ENCODE measurements at regions not wholly inside any gene's neighbourhood (a gene's known extent, or its start where the extent isn't known, plus 50 kb on each side); places are given as distances from the start of the nearest gene placed in this dataset.

GRCh38 chr20:50391444-50392137 lies 118.6 kb upstream of the PTPN1 start:
- TF ChIP-seq ZC3H10 (CRISPR knock-in tag; IDR thresholded peaks at IDR 0.05) (no peak), OSR1 (CRISPR knock-in tag; IDR thresholded peaks at IDR 0.05) (no peak), PPARA (CRISPR knock-in tag; IDR thresholded peaks at IDR 0.05; ENCODE audit: borderline replicate concordance) (no peak), ZNF8 (CRISPR knock-in tag; IDR thresholded peaks at IDR 0.05) (no peak), ISL1 (CRISPR knock-in tag; IDR thresholded peaks at IDR 0.05) (no peak), CSDC2 (CRISPR knock-in tag; IDR thresholded peaks at IDR 0.05) (no peak), GLIS3 (CRISPR knock-in tag; IDR thresholded peaks at IDR 0.05) (no peak), ZNF565 (CRISPR knock-in tag; conservative IDR thresholded peaks at IDR 0.05; ENCODE audit: low read depth) (no peak), TOX (CRISPR knock-in tag; IDR thresholded peaks at IDR 0.05; ENCODE audit: borderline replicate concordance) (no peak), ZFP3 (CRISPR knock-in tag; IDR thresholded peaks at IDR 0.05) (no peak), BACH2 (CRISPR knock-in tag; IDR thresholded peaks at IDR 0.05; ENCODE audit: borderline replicate concordance) (no peak), ZNF70 (CRISPR knock-in tag; IDR thresholded peaks at IDR 0.05) (no peak), TCF4 (CRISPR knock-in tag; IDR thresholded peaks at IDR 0.05; ENCODE audit: borderline replicate concordance) (no peak)
- TF ChIP-seq, protein P1, sequence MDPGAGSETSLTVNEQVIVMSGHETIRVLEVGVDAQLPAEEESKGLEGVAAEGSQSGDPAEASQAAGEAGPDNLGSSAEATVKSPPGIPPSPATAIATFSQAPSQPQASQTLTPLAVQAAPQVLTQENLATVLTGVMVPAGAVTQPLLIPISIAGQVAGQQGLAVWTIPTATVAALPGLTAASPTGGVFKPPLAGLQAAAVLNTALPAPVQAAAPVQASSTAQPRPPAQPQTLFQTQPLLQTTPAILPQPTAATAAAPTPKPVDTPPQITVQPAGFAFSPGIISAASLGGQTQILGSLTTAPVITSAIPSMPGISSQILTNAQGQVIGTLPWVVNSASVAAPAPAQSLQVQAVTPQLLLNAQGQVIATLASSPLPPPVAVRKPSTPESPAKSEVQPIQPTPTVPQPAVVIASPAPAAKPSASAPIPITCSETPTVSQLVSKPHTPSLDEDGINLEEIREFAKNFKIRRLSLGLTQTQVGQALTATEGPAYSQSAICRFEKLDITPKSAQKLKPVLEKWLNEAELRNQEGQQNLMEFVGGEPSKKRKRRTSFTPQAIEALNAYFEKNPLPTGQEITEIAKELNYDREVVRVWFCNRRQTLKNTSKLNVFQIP (CRISPR knock-in tag; IDR thresholded peaks at IDR 0.05; ENCODE audit: borderline replicate concordance, low read depth) = no peak
- TF ChIP-seq, protein P2, sequence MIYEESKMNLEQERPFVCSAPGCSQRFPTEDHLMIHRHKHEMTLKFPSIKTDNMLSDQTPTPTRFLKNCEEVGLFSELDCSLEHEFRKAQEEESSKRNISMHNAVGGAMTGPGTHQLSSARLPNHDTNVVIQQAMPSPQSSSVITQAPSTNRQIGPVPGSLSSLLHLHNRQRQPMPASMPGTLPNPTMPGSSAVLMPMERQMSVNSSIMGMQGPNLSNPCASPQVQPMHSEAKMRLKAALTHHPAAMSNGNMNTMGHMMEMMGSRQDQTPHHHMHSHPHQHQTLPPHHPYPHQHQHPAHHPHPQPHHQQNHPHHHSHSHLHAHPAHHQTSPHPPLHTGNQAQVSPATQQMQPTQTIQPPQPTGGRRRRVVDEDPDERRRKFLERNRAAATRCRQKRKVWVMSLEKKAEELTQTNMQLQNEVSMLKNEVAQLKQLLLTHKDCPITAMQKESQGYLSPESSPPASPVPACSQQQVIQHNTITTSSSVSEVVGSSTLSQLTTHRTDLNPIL (CRISPR knock-in tag; IDR thresholded peaks at IDR 0.05; ENCODE audit: low read depth) = no peak
- no peak for ATAC-seq

GRCh38 chr20:50392138-50392866 lies 117.9 kb upstream of the PTPN1 start:
- TF ChIP-seq, protein P2 (CRISPR knock-in tag; IDR thresholded peaks at IDR 0.05; ENCODE audit: low read depth) = no peak
- TF ChIP-seq RARB (CRISPR knock-in tag; IDR thresholded peaks at IDR 0.05) (no peak), CSRNP3 (CRISPR knock-in tag; IDR thresholded peaks at IDR 0.05) (no peak), ISL1 (CRISPR knock-in tag; IDR thresholded peaks at IDR 0.05) (no peak), TCF4 (CRISPR knock-in tag; IDR thresholded peaks at IDR 0.05; ENCODE audit: borderline replicate concordance) (no peak), OSR1 (CRISPR knock-in tag; IDR thresholded peaks at IDR 0.05) (no peak), ZFP30 (CRISPR knock-in tag; IDR thresholded peaks at IDR 0.05) (no peak), TOX (CRISPR knock-in tag; IDR thresholded peaks at IDR 0.05; ENCODE audit: borderline replicate concordance) (no peak), GLIS3 (CRISPR knock-in tag; IDR thresholded peaks at IDR 0.05) (no peak), ZFP3 (CRISPR knock-in tag; IDR thresholded peaks at IDR 0.05) (no peak)
- TF ChIP-seq, protein P3, sequence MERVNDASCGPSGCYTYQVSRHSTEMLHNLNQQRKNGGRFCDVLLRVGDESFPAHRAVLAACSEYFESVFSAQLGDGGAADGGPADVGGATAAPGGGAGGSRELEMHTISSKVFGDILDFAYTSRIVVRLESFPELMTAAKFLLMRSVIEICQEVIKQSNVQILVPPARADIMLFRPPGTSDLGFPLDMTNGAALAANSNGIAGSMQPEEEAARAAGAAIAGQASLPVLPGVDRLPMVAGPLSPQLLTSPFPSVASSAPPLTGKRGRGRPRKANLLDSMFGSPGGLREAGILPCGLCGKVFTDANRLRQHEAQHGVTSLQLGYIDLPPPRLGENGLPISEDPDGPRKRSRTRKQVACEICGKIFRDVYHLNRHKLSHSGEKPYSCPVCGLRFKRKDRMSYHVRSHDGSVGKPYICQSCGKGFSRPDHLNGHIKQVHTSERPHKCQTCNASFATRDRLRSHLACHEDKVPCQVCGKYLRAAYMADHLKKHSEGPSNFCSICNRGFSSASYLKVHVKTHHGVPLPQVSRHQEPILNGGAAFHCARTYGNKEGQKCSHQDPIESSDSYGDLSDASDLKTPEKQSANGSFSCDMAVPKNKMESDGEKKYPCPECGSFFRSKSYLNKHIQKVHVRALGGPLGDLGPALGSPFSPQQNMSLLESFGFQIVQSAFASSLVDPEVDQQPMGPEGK (CRISPR knock-in tag; IDR thresholded peaks at IDR 0.05; ENCODE audit: borderline replicate concordance) = no peak
- TF ChIP-seq, protein P1 (CRISPR knock-in tag; IDR thresholded peaks at IDR 0.05; ENCODE audit: borderline replicate concordance, low read depth) = no peak
- ATAC-seq = no peak

Data from SK-N-SH treated with all-trans-retinoic acid at 6 μM for 48 hours (cell line).